Kidney (tissue), 13 donors: ENCODE measurements at regions not wholly inside any gene's neighbourhood (a gene's known extent, or its start where the extent isn't known, plus 50 kb on each side); places are given as distances from the start of the nearest gene placed in this dataset.

ENCODE experiments used
- DNase-seq, 5 donors: peaks; one replicate each; pipeline ENCODE4 v3.0.0-alpha.2; 2013 to 2020
- FAIRE-seq: peaks from 2 replicates; lab custom pipeline; 2012; peaks lifted over from hg19 to GRCh38; lab: Jason Lieb, UNC
- H3K27ac ChIP-seq, 2 donors: one replicate each; pipeline ENCODE4 v1.7.0; 2013; ENCODE audit warnings: low read depth in 2 of 2, low read length in 2 of 2, inconsistent platforms in 1 of 2
- H3K27me3 ChIP-seq: one replicate; pipeline ENCODE4 v1.7.1; 2013; ENCODE audit warnings: low read length, inconsistent platforms; ENCODE audit not compliant: control insufficient read depth, insufficient read depth
- H3K36me3 ChIP-seq, 3 donors: one replicate each; pipeline versions ENCODE4 v1.7.0 to v1.7.1; 2013; ENCODE audit warnings: low read length in 3 of 3, control low read depth in 1 of 3, inconsistent platforms in 1 of 3; ENCODE audit not compliant: insufficient read depth in 3 of 3, control insufficient read depth in 2 of 3
- H3K4me1 ChIP-seq, 3 donors: one replicate each; pipeline versions ENCODE4 v1.7.0 to v1.7.1; 2013; ENCODE audit warnings: low read length in 3 of 3, inconsistent platforms in 1 of 3, low read depth in 1 of 3; ENCODE audit not compliant: control insufficient read depth in 2 of 3, insufficient read depth in 2 of 3
- H3K4me3 ChIP-seq, 3 donors: one replicate each; pipeline versions ENCODE4 v1.7.0 to v1.8.1; 2013; ENCODE audit warnings: low read length in 3 of 3, control low read depth in 1 of 3, inconsistent platforms in 1 of 3
- H3K9ac ChIP-seq, 3 donors: one replicate each; pipeline versions ENCODE4 v1.7.0 to v1.7.1; 2013; ENCODE audit warnings: low read length in 3 of 3, control low read depth in 1 of 3, inconsistent platforms in 1 of 3
- H3K9me3 ChIP-seq, 3 donors: one replicate each; pipeline versions ENCODE4 v1.7.0 to v1.7.1; 2013; ENCODE audit warnings: low read length in 3 of 3, control low read depth in 1 of 3, inconsistent platforms in 1 of 3; ENCODE audit not compliant: control insufficient read depth in 2 of 3, insufficient read depth in 1 of 3
- intact Hi-C: fragments of 100-400 bp; cut with DNase I; formaldehyde crosslinking; loops from one replicate; pipeline ENCODE4 v1.11.1; 2022
- TF ChIP-seq, protein P1 (sequence below): IDR thresholded peaks from 3 replicates; pipeline ENCODE4 v1.5.1; 2012; ENCODE audit warnings: mild to moderate bottlenecking, moderate library complexity, borderline replicate concordance; ENCODE audit not compliant: insufficient read depth; ENCODE audit errors: extremely low read depth
- donor health status: control.
- donor health status: control.
- donor health status: control.
- donor health status: control.
- donor health status: control.
- donor health status: DM: yes; HTN: yes; CAD: no.
- donor health status: Normal renal cell carcinoma (clear cell type).

DNA sequence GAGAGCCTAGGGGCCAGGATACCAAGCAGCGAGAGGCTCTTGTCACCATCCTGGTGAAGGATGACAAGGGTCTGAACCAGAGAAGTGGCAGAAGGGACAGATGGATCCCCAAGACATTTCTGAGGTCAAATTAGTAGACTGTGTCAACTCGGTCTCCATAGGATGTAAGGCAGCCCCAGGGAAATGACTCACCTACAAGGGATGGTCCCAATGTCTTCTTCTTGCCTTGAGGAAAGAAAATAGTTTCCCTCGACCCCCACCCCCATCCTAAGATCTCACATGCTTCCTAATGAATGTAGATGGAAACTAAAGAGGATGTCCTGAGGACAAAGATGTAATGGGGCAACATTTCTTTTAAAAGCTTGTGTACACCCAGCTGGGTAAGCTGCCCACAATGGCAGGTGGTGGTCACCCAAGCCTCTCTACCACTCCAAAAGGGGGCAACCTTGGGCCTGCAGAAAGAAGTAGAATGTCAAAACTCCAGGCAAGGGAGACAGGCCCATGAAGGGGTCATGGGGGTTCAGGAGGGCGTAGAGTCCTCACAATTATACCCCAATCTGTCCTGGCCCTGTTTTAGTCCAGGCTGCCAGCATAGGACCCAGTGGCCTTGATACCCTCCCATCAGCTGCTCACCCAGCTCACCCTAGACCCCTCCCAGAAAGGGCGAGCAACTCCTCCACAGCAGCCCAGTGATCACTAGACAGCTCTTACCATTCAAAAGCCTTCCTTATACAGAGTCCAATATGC, 187.4 kb downstream of the ACTL7B start:
- H3K9ac ChIP-seq = no peak overlapping the region
- no peaks in the 10 kb centered on the region for H3K9me3 ChIP-seq
- H3K4me1 ChIP-seq = peaks cover 0 to 4% (median 0%) of the 10 kb centered on the region in 3 donors
- H3K27me3 ChIP-seq = no peaks in the 10 kb centered on the region
- no peak for FAIRE-seq
- intact Hi-C loops = no loop called here
- H3K27ac ChIP-seq = no peak overlapping the region
- no peak for DNase-seq
- TF ChIP-seq, protein P1, sequence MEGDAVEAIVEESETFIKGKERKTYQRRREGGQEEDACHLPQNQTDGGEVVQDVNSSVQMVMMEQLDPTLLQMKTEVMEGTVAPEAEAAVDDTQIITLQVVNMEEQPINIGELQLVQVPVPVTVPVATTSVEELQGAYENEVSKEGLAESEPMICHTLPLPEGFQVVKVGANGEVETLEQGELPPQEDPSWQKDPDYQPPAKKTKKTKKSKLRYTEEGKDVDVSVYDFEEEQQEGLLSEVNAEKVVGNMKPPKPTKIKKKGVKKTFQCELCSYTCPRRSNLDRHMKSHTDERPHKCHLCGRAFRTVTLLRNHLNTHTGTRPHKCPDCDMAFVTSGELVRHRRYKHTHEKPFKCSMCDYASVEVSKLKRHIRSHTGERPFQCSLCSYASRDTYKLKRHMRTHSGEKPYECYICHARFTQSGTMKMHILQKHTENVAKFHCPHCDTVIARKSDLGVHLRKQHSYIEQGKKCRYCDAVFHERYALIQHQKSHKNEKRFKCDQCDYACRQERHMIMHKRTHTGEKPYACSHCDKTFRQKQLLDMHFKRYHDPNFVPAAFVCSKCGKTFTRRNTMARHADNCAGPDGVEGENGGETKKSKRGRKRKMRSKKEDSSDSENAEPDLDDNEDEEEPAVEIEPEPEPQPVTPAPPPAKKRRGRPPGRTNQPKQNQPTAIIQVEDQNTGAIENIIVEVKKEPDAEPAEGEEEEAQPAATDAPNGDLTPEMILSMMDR = no peak
- no peak overlapping the region for H3K4me3 ChIP-seq
- no peaks in the 10 kb centered on the region for H3K36me3 ChIP-seq

DNA sequence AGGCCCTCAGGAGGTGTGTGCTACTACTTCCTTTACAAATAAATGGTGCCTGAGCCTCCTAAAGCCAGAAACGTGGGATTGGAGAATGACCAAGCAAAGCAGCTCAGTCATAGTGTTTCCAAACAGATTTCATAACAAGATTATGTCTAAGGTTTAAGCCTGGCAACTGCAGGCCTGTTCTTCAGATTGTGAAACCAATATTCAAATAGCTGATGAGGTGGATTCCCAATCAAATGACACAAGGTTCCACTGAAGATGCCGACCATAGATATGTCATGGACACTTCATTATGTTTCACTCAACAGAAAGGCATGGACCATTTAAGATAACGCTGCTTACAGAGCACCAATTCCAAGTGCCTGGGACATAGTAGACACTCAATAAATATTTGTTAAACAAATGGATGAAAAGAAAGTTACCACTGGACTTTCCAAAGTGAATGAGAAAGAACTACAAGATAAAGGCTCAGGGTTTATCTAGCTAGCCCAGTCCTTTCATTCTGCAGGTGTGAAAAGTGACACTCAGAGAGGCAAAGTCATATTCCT, 189.5 kb downstream of the ACTL7B start:
- H3K9ac ChIP-seq = no peak overlapping the region
- DNase-seq = no peak
- H3K4me3 ChIP-seq = no peak overlapping the region
- intact Hi-C loops = no loop called here
- H3K9me3 ChIP-seq = no peaks in the 10 kb centered on the region
- TF ChIP-seq, protein P1 = no peak
- no peaks in the 10 kb centered on the region for H3K27me3 ChIP-seq
- H3K27ac ChIP-seq = no peak overlapping the region
- FAIRE-seq = no peak
- H3K36me3 ChIP-seq = no peaks in the 10 kb centered on the region
- peaks cover 0 to 4% (median 0%) of the 10 kb centered on the region in 3 donors for H3K4me1 ChIP-seq

DNA sequence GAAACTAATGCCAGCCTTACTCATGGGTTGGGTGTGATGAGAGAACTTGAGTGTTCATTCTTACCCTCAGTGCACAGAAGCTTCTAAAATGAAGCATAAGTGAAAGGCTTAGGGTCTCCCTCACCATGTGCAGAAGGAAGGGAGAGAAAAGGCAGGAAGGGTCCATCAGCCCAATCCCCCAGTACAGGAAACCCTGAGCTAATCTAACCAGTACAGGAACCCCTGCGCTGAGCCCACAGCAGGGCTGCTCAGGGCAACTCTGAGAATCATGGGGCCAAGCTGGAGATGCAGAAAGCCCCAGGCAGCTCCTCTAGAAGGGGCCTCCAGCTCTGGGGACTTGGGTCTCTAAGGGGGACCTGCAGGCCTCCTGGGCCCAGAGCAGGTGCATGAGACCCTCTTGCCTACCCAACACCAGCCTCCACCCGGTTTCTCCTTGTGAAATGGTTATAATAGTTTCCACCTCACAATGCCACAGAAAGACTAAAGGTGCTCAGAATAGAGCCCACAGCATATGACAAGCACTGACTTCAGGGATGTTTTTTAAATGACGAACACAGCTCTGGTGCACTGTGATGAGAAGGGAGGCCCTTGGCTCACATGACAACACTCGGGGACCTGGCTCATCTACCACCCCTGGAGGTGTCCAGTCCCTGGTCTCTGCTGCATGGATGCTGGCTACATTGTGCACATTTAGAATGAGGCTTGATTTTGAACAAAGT, 190.1 kb downstream of the ACTL7B start:
- DNase-seq (no peak), FAIRE-seq (no peak)
- Histone ChIP-seq H3K4me3 (no peak overlapping the region), H3K9ac (no peak overlapping the region), H3K4me1 (peaks cover 0 to 4% (median 0%) of the 10 kb centered on the region in 3 donors), H3K36me3 (no peaks in the 10 kb centered on the region), H3K27ac (no peak overlapping the region), H3K27me3 (no peaks in the 10 kb centered on the region), H3K9me3 (no peaks in the 10 kb centered on the region)
- TF ChIP-seq, protein P1 = no peak
- intact Hi-C loops = no loop called here
